Vagina (tissue), 2 donors: ENCODE measurements at regions not wholly inside any gene's neighbourhood (a gene's known extent, or its start where the extent isn't known, plus 50 kb on each side); places are given as distances from the start of the nearest gene placed in this dataset.

Experiments
- DNase-seq, 2 donors: peaks; one replicate each; pipeline ENCODE4 v3.0.0-alpha.2; 2017; ENCODE audit errors: extremely low spot score in 2 of 2
- H3K27ac ChIP-seq: fragments of 200-600 bp; sonication (generic); one replicate; pipeline ENCODE4 v1.5.1; 2019
- H3K27me3 ChIP-seq: fragments of 200-600 bp; sonication (generic); one replicate; pipeline ENCODE4 v1.5.1; 2019
- H3K36me3 ChIP-seq, 2 donors: fragments of 200-600 bp; sonication (generic); one replicate each; pipeline ENCODE4 v1.5.1; 2017 to 2019
- H3K4me1 ChIP-seq: fragments of 200-600 bp; sonication (generic); one replicate; pipeline ENCODE4 v1.5.1; 2019
- H3K4me3 ChIP-seq, 2 donors: fragments of 200-600 bp; sonication (generic); 1 replicate in 1 of 2; 2 replicates in 1 of 2; pipeline ENCODE4 v1.5.1; 2016 to 2019
- H3K9me3 ChIP-seq: fragments of 200-600 bp; sonication (generic); one replicate; pipeline ENCODE4 v1.5.1; 2019
- POLR2A ChIP-seq, 2 donors: fragments of 450-650 bp; IDR thresholded peaks; one replicate each; pipeline ENCODE4 v1.6.1; 2017; ENCODE audit warnings: antibody characterized with exemption in 2 of 2, mild to moderate bottlenecking in 2 of 2, moderate library complexity in 2 of 2
- POLR2AphosphoS5 ChIP-seq, 2 donors: sonication (generic); formaldehyde crosslinking; IDR thresholded peaks; one replicate each; pipeline ENCODE4 v1.9.0; 2017; ENCODE audit warnings: antibody characterized with exemption in 2 of 2, mild to moderate bottlenecking in 2 of 2, low read depth in 1 of 2; ENCODE audit not compliant: insufficient read depth in 1 of 2
- intact Hi-C: fragments of 100-400 bp; cut with DNase I; formaldehyde crosslinking; loops from one replicate; pipeline ENCODE4 v1.15.1; 2023
- TF ChIP-seq, protein P1 (sequence below), 3 experiments: fragments of 450-650 bp in 2 of 3; fragments of 200-600 bp in 1 of 3; sonication (generic) in 1 of 3; IDR thresholded peaks; one replicate each; pipeline ENCODE4 v1.5.1; 2017 to 2019; ENCODE audit warnings: antibody characterized with exemption in 3 of 3, mild to moderate bottlenecking in 2 of 3, moderate library complexity in 2 of 3

DNA sequence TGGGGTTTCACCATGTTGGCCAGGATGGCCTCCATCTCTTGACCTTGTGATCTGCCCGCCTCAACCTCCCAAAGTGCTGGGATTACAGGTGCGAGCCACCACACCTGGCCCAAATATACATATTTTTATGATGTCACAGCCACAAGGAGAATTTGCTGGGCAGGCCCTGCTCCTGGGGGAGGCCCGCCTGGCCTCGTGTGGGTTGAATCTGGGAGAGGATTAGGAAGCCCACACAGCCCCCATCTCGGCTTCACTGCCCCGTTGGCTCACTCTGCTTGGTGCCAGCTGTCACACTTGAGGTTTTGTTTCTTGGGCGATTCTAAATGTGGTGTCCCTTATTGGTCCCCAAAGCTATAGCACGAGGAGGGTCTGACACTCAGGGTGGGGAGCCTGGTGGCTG, 335.7 kb upstream of the AJAP1 start:
- no peak overlapping the region for H3K27ac ChIP-seq
- intact Hi-C loops = no loop called here
- H3K4me3 ChIP-seq = no peak overlapping the region
- no peaks in the 10 kb centered on the region for H3K4me1 ChIP-seq
- no peaks in the 10 kb centered on the region for H3K27me3 ChIP-seq
- no peak for DNase-seq
- no peak for TF ChIP-seq POLR2A (IDR thresholded peaks at IDR 0.05)
- TF ChIP-seq POLR2AphosphoS5 (IDR thresholded peaks at IDR 0.05; ENCODE audit: insufficient read depth in 1 of 2, low read depth in 1 of 2) = no peak
- TF ChIP-seq, protein P1, sequence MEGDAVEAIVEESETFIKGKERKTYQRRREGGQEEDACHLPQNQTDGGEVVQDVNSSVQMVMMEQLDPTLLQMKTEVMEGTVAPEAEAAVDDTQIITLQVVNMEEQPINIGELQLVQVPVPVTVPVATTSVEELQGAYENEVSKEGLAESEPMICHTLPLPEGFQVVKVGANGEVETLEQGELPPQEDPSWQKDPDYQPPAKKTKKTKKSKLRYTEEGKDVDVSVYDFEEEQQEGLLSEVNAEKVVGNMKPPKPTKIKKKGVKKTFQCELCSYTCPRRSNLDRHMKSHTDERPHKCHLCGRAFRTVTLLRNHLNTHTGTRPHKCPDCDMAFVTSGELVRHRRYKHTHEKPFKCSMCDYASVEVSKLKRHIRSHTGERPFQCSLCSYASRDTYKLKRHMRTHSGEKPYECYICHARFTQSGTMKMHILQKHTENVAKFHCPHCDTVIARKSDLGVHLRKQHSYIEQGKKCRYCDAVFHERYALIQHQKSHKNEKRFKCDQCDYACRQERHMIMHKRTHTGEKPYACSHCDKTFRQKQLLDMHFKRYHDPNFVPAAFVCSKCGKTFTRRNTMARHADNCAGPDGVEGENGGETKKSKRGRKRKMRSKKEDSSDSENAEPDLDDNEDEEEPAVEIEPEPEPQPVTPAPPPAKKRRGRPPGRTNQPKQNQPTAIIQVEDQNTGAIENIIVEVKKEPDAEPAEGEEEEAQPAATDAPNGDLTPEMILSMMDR (IDR thresholded peaks at IDR 0.05) = no peak
- no peaks in the 10 kb centered on the region for H3K36me3 ChIP-seq
- H3K9me3 ChIP-seq = peaks cover 8% of the 10 kb centered on the region

DNA sequence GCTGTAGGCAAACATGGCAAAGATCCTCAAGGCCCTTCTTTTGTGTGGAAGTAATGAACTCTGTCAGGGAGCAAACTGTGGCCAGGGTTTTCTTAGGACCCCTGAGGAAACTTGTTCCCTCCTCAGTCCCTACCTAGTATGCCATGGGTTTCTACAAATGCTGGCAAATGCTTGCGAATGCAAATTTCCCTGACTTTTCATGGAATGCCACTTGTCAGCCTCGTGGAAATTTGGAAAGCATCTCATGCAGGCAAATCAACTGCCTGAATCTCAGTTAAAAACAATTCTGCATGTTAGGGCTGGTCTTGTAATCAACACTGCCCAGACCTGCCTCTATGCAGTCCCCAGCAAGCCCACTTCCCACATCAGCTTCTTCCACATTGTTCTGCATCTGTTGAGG, 334.9 kb upstream of the AJAP1 start:
- H3K27me3 ChIP-seq = no peaks in the 10 kb centered on the region
- no peak for TF ChIP-seq POLR2A (IDR thresholded peaks at IDR 0.05)
- no peak for TF ChIP-seq POLR2AphosphoS5 (IDR thresholded peaks at IDR 0.05; ENCODE audit: insufficient read depth in 1 of 2, low read depth in 1 of 2)
- TF ChIP-seq, protein P1 (IDR thresholded peaks at IDR 0.05) = no peak
- no peaks in the 10 kb centered on the region for H3K9me3 ChIP-seq
- no peaks in the 10 kb centered on the region for H3K36me3 ChIP-seq
- no peak overlapping the region for H3K4me3 ChIP-seq
- DNase-seq = no peak
- intact Hi-C loops = no loop called here
- no peaks in the 10 kb centered on the region for H3K4me1 ChIP-seq
- H3K27ac ChIP-seq = no peak overlapping the region

DNA sequence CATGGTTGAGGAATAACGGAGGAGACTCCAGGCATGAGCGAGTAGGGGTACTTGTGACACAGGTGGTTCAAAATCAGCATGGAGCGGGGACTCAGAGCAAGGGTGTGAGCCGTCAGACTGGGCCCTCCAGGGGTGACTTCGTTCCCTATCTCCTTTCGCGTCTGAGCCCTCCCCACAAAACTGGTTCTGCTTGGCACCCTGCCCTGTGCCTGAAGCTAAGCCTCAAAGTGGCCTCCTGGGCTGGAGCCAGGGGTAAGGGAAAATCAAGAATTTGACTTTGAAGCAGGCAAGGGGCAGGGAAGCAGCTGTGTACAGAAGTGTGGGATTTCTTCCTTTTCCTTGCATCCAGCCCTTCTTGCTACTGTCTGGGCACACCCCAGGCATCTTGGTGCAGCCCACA, 331.5 kb upstream of the AJAP1 start:
- Histone ChIP-seq H3K9me3 (no peaks in the 10 kb centered on the region), H3K4me3 (no peak overlapping the region), H3K27ac (no peak overlapping the region), H3K4me1 (no peaks in the 10 kb centered on the region), H3K36me3 (no peaks in the 10 kb centered on the region), H3K27me3 (no peaks in the 10 kb centered on the region)
- no peak for DNase-seq
- intact Hi-C loops = no loop called here
- TF ChIP-seq POLR2AphosphoS5 (IDR thresholded peaks at IDR 0.05; ENCODE audit: insufficient read depth in 1 of 2, low read depth in 1 of 2) (no peak), POLR2A (IDR thresholded peaks at IDR 0.05) (no peak)
- TF ChIP-seq, protein P1 (IDR thresholded peaks at IDR 0.05) = no peak

DNA sequence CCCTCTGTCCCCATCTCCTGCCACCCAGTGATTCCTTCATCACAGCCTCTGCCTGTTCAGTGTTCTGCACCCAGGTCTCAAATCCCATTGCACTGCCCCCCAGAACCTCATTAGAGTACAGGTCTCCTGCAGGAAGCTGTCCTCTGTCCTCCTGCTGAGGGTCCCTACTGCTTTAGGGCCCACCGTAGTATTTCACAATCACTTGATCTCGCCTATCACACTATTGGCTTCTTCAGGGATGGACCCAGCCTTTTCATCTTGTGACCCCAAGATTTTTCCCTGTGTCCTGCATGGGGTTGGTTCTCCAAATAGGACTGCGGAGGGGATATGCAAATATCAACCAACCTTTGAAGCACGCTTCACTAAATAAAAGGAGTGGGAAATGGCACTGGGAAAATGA, 331.1 kb upstream of the AJAP1 start:
- H3K9me3 ChIP-seq = no peaks in the 10 kb centered on the region
- DNase-seq = no peak
- H3K4me1 ChIP-seq = no peaks in the 10 kb centered on the region
- intact Hi-C loops = no loop called here
- no peaks in the 10 kb centered on the region for H3K36me3 ChIP-seq
- no peak overlapping the region for H3K4me3 ChIP-seq
- TF ChIP-seq, protein P1 (IDR thresholded peaks at IDR 0.05) = no peak
- TF ChIP-seq POLR2A (IDR thresholded peaks at IDR 0.05) = no peak
- TF ChIP-seq POLR2AphosphoS5 (IDR thresholded peaks at IDR 0.05; ENCODE audit: insufficient read depth in 1 of 2, low read depth in 1 of 2) = no peak
- no peaks in the 10 kb centered on the region for H3K27me3 ChIP-seq
- no peak overlapping the region for H3K27ac ChIP-seq

DNA sequence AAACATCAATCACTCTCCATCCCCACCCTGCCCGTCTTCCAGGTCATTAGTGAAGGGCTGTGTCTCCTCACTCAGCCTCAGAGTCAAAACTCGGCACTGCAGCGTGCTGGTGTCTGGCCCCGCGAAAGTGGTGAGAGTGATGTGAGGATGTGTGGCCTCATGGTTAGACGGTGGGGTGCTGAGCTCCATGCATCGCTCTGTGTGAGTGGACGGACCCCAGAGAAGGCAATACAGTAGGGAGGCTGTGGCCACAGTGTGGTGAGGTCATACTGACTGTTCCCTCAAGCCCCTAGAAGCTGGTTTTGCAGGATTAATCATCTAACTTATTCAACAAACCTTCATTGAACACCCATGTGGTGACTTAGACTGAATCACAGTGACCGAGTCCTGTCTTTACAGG, 329.9 kb upstream of the AJAP1 start:
- Histone ChIP-seq H3K27ac (no peak overlapping the region), H3K36me3 (no peaks in the 10 kb centered on the region), H3K4me3 (no peak overlapping the region), H3K9me3 (no peaks in the 10 kb centered on the region), H3K4me1 (no peaks in the 10 kb centered on the region), H3K27me3 (no peaks in the 10 kb centered on the region)
- no peak for DNase-seq
- intact Hi-C loops = no loop called here
- TF ChIP-seq, protein P1 (IDR thresholded peaks at IDR 0.05) = no peak
- TF ChIP-seq POLR2AphosphoS5 (IDR thresholded peaks at IDR 0.05; ENCODE audit: insufficient read depth in 1 of 2, low read depth in 1 of 2) (no peak), POLR2A (IDR thresholded peaks at IDR 0.05) (no peak)
